ENCODE measurements at regions not wholly inside any gene's neighbourhood (a gene's known extent, or its start where the extent isn't known, plus 50 kb on each side); places are given as distances from the start of the nearest gene placed in this dataset.

DNA sequence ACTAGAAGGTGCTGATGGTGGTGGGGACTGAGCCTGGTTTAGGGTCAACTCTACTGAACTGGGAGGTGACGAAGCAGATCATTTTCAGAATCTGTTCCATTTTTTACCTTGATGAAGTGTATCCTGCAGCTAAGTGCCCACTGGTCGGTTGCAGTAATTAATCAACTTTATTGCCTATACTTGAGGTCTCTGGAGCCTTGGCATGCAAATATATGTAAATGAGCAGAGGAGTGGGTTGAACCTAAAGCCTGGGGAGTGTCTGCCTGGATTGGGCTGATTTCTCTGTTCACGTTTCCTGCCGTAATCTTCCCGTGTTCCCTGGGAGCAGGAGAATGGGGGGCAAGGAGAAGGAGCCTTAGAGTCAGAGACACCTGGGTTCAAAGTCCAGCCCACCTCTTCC lies 286.8 kb downstream of the PTPRU start:
- Histone ChIP-seq H3K4me2 (no peak overlapping the region), H2AFZ (ENCODE audit: low read depth) (no peak overlapping the region), H3K9ac (no peak overlapping the region), H3K4me1 (ENCODE audit: low read depth, poor library complexity, severe bottlenecking) (no peaks in the 10 kb centered on the region), H4K20me1 (ENCODE audit: insufficient read depth) (no peaks in the 10 kb centered on the region), H3K27ac (no peak overlapping the region), H3K79me2 (ENCODE audit: insufficient read depth, low read depth) (no peaks in the 10 kb centered on the region), H3K4me3 (IDR thresholded peaks at IDR 0.05; ENCODE audit: insufficient read depth, low read depth, low read length) (no peak overlapping the region), H3K36me3 (ENCODE audit: insufficient read depth) (no peaks in the 10 kb centered on the region), H3K27me3 (ENCODE audit: insufficient read depth, low read depth) (peaks cover 14% of the 10 kb centered on the region; the same call in 1 of the 2 replicates)
- no peak for TF ChIP-seq CTCF (conservative IDR thresholded peaks at IDR 0.05; ENCODE audit: low read depth, low read length)

GRCh38 chr1:29521811-29522580 lies 285.7 kb downstream of the PTPRU start:
- no peak overlapping the region for H3K4me2 ChIP-seq
- no peak overlapping the region for H2AFZ ChIP-seq (ENCODE audit: low read depth)
- H4K20me1 ChIP-seq (ENCODE audit: insufficient read depth) = no peaks in the 10 kb centered on the region
- TF ChIP-seq CTCF (conservative IDR thresholded peaks at IDR 0.05; ENCODE audit: low read depth, low read length) = no peak
- H3K4me1 ChIP-seq (ENCODE audit: low read depth, poor library complexity, severe bottlenecking) = no peaks in the 10 kb centered on the region
- no peaks in the 10 kb centered on the region for H3K36me3 ChIP-seq (ENCODE audit: insufficient read depth)
- H3K79me2 ChIP-seq (ENCODE audit: insufficient read depth, low read depth) = no peaks in the 10 kb centered on the region
- no peak overlapping the region for H3K27ac ChIP-seq
- no peak overlapping the region for H3K4me3 ChIP-seq (IDR thresholded peaks at IDR 0.05; ENCODE audit: insufficient read depth, low read depth, low read length)
- H3K27me3 ChIP-seq (ENCODE audit: insufficient read depth, low read depth) = peaks cover 14% of the 10 kb centered on the region; the same call in 1 of the 2 replicates
- H3K9ac ChIP-seq = no peak overlapping the region

DNA sequence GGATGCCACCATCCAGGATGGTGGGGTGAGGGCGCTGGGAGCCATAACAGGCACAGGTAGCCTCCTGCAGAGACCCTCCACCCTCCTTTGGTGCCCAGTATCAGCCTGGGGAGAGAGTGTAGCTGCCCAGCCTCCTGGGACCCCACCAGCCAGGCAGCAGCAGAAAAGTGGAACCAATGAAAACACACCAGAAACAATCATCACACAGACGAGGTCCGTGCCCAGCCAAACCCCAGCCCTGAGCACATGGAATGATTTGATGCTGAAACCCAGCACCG lies 285.1 kb downstream of the PTPRU start:
- H3K9ac ChIP-seq = no peak overlapping the region

DNA sequence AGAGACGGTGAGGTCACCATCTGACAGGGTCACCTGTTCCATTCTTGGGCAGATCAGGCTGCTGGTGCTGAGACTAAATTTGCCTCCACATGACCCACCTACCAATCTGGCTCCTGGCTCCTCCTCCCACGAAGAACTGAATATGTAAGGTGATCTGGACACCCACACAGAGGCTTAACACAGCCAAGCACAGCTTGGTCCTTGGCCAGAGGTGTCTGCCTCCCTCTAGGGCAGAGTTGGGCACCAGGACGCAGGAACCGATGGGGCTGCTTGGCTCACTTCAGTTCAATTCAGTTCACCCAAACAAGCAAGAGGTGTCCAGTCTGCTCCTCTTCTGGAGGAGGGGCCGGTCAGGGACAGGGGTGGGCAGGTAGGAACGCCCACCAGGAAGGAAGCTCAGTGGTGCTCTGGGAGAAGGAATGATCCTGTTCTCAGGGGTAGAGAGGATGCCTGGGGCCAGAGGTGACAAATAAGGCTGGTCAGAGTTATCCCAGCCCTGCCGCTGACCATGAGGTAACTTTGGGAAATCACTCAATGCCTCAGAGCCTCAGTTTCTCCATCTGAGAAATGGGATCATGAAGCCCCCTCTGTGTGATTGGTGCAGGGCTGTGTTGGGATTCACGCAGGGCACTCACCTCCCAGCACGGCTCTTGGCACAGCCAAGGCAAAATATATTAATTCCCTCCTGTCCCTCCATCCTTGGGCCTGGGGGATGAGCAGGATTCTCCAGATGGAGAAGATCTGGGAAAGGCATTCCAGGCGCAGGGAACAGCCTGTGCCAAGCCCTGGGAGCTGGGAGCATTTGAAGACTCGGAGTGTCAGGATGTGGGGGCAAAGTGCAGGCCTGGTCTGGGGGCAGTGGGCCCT lies 284.5 kb downstream of the PTPRU start:
- peaks cover 14% of the 10 kb centered on the region; the same call in 1 of the 2 replicates for H3K27me3 ChIP-seq (ENCODE audit: insufficient read depth, low read depth)
- H3K9ac ChIP-seq = no peak overlapping the region
- no peak for TF ChIP-seq CTCF (conservative IDR thresholded peaks at IDR 0.05; ENCODE audit: low read depth, low read length)
- no peak overlapping the region for H2AFZ ChIP-seq (ENCODE audit: low read depth)
- no peaks in the 10 kb centered on the region for H3K36me3 ChIP-seq (ENCODE audit: insufficient read depth)
- no peaks in the 10 kb centered on the region for H3K4me1 ChIP-seq (ENCODE audit: low read depth, poor library complexity, severe bottlenecking)
- no peaks in the 10 kb centered on the region for H4K20me1 ChIP-seq (ENCODE audit: insufficient read depth)
- H3K79me2 ChIP-seq (ENCODE audit: insufficient read depth, low read depth) = no peaks in the 10 kb centered on the region
- H3K27ac ChIP-seq = no peak overlapping the region
- no peak overlapping the region for H3K4me3 ChIP-seq (IDR thresholded peaks at IDR 0.05; ENCODE audit: insufficient read depth, low read depth, low read length)
- H3K4me2 ChIP-seq = no peak overlapping the region

More for the DNA sequence above, 285.1 kb downstream of the PTPRU start:
- no peak overlapping the region for H3K27ac ChIP-seq
- H3K4me1 ChIP-seq (ENCODE audit: low read depth, poor library complexity, severe bottlenecking) = no peaks in the 10 kb centered on the region
- no peak for TF ChIP-seq CTCF (conservative IDR thresholded peaks at IDR 0.05; ENCODE audit: low read depth, low read length)
- H2AFZ ChIP-seq (ENCODE audit: low read depth) = no peak overlapping the region
- H3K4me3 ChIP-seq (IDR thresholded peaks at IDR 0.05; ENCODE audit: insufficient read depth, low read depth, low read length) = no peak overlapping the region
- no peaks in the 10 kb centered on the region for H4K20me1 ChIP-seq (ENCODE audit: insufficient read depth)
- H3K79me2 ChIP-seq (ENCODE audit: insufficient read depth, low read depth) = no peaks in the 10 kb centered on the region
- H3K27me3 ChIP-seq (ENCODE audit: insufficient read depth, low read depth) = peaks cover 14% of the 10 kb centered on the region; the same call in 1 of the 2 replicates
- no peaks in the 10 kb centered on the region for H3K36me3 ChIP-seq (ENCODE audit: insufficient read depth)
- H3K4me2 ChIP-seq = no peak overlapping the region

Measured in KMS-11 (cell line).